Activated CD4-positive, alpha-beta memory T cell treated with anti-CD3 and anti-CD28 coated beads, Interleukin-2, amount 10 ng/mL, durations not matched to agents 7 days and 5 days (primary cell): ENCODE measurements at regions not wholly inside any gene's neighbourhood (a gene's known extent, or its start where the extent isn't known, plus 50 kb on each side); places are given as distances from the start of the nearest gene placed in this dataset.

Source experiments
- CTCF ChIA-PET: fragments of 350-600 bp; sonication (Branson Sonifier 250); formaldehyde crosslinking; loops from one replicate; lab custom pipeline; 2021; ENCODE audit warnings: antibody characterized with exemption, inconsistent platforms; lab: Charles Lee
- POLR2A ChIA-PET: fragments of 350-600 bp; sonication (Branson Sonifier 250); formaldehyde crosslinking; loops from one replicate; lab custom pipeline; 2021; ENCODE audit warnings: antibody characterized with exemption; lab: Charles Lee
- DNase-seq: peaks from one replicate; pipeline ENCODE4 v3.0.0-alpha.2; 2020
- H3K27ac Mint-ChIP-seq: one replicate; pipeline ENCODE4 v1.8.0; 2021; ENCODE audit warnings: mild to moderate bottlenecking, mixed read lengths
- H3K27me3 Mint-ChIP-seq: one replicate; pipeline ENCODE4 v1.8.0; 2021; ENCODE audit warnings: mixed read lengths
- H3K36me3 Mint-ChIP-seq: one replicate; pipeline ENCODE4 v1.8.0; 2021; ENCODE audit warnings: low read depth, mixed read lengths
- H3K4me1 Mint-ChIP-seq: one replicate; pipeline ENCODE4 v1.8.0; 2021; ENCODE audit warnings: mixed read lengths
- H3K4me3 Mint-ChIP-seq: one replicate; pipeline ENCODE4 v1.8.0; 2021; ENCODE audit warnings: mild to moderate bottlenecking, mixed read lengths
- H3K9me3 Mint-ChIP-seq: one replicate; pipeline ENCODE4 v1.8.0; 2021; ENCODE audit warnings: mixed read lengths

DNA sequence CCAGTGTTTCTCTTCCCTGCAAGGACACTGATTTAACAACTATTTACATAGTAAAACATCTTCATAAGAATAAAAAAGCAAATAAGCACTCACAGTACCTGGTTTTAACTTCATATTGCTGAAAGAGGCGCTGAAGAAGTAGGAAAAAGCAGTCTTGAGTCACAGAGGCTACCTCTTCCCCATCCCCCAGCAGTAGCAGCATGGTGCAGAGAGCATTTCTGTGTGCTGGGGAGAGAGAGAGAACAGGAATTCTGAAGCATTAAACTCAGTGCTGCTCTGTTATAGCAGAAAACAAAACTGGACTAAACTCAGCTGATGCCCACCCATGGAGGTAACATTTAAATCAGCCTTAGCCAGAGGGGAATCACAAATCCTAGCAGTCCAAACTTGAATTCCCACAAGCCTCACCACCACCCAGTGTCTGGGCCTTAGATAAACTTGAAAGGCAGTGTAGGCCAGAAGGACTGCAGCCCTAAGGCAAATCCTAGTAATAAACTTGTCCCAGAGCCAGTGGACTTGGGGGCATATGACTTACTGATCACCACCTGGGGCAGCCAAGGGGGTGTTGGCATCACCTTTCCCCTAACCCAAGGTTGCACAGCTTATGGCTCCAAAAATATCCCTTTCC lies 321.8 kb upstream of the CWC22 start:
- Mint-ChIP-seq H3K9me3 (no peaks in the 10 kb centered on the region), H3K27ac (no peak overlapping the region), H3K27me3 (no peaks in the 10 kb centered on the region), H3K4me1 (no peaks in the 10 kb centered on the region), H3K4me3 (no peak overlapping the region), H3K36me3 (no peaks in the 10 kb centered on the region)
- ChIA-PET POLR2A (no interaction called here), CTCF (no interaction called here)
- DNase-seq = no peak

DNA sequence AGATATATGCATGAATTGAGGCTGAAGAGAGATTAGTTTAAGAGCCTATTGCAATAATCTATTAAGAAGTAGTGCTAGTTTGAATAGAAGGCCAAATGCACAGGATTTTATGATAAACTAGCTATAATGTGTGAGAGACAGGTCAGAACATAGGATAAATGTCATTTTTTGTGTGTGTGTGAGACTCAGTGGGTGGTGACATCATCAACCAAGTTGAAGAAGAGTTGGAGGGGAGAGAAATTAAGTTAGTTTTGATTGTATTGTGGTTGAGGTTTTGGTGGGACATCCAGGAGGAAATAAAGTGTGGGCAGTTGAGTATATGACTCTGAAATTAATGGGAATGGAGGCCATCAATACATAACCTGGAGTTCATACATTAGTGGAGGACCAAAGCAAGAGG lies 320.1 kb upstream of the CWC22 start:
- Mint-ChIP-seq H3K27me3 (no peaks in the 10 kb centered on the region), H3K36me3 (no peaks in the 10 kb centered on the region), H3K4me3 (no peak overlapping the region), H3K4me1 (no peaks in the 10 kb centered on the region), H3K9me3 (no peaks in the 10 kb centered on the region), H3K27ac (no peak overlapping the region)
- POLR2A ChIA-PET = no interaction called here
- no peak for DNase-seq
- CTCF ChIA-PET = no interaction called here

DNA sequence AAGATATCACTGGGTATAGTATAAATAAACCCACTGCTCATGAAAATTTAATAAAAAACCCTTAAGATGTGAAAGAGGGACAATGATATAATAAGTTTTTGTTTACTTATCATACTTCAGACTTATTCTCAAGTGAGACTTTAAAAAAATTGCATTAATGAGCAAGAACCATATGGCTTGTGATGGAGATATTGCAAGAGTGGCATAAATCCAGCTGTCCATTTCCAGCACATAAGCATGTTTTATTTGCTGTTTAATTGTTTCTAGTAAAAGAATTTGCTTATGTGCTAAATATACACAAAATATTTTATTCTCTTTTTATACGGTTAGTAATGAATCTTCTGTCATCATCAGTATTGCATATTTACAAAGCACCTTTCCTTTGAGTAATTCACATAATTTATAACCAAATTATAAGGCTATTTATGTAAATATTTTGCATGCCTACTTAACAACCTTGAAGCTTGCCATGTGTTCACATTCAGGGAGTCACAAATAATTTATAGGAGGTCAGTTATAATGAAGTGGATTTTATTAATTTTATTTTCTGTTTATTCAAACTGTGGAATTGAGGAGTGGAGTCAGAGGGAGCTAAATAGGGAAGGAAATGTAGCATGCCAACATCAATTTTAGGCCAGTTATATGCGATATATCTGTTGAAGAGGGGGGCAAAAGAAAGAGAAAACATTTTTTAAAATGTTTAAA lies 318.5 kb upstream of the CWC22 start:
- POLR2A ChIA-PET = no interaction called here
- no peak for DNase-seq
- Mint-ChIP-seq H3K9me3 (no peaks in the 10 kb centered on the region), H3K36me3 (no peaks in the 10 kb centered on the region), H3K27ac (no peak overlapping the region), H3K27me3 (no peaks in the 10 kb centered on the region), H3K4me1 (no peaks in the 10 kb centered on the region), H3K4me3 (no peak overlapping the region)
- CTCF ChIA-PET = no interaction called here

GRCh38 chr2:180324182-180324581 lies 317.1 kb upstream of the CWC22 start:
- Mint-ChIP-seq H3K4me1 (no peaks in the 10 kb centered on the region), H3K36me3 (no peaks in the 10 kb centered on the region), H3K27me3 (no peaks in the 10 kb centered on the region), H3K4me3 (no peak overlapping the region), H3K9me3 (no peaks in the 10 kb centered on the region), H3K27ac (no peak overlapping the region)
- no peak for DNase-seq
- ChIA-PET POLR2A (no interaction called here), CTCF (no interaction called here)

GRCh38 chr2:180322781-180323180 lies 315.7 kb upstream of the CWC22 start:
- Mint-ChIP-seq H3K27ac (no peak overlapping the region), H3K27me3 (no peaks in the 10 kb centered on the region), H3K4me3 (no peak overlapping the region), H3K4me1 (no peaks in the 10 kb centered on the region), H3K9me3 (no peaks in the 10 kb centered on the region), H3K36me3 (no peaks in the 10 kb centered on the region)
- no peak for DNase-seq
- POLR2A ChIA-PET = no interaction called here
- CTCF ChIA-PET = no interaction called here

DNA sequence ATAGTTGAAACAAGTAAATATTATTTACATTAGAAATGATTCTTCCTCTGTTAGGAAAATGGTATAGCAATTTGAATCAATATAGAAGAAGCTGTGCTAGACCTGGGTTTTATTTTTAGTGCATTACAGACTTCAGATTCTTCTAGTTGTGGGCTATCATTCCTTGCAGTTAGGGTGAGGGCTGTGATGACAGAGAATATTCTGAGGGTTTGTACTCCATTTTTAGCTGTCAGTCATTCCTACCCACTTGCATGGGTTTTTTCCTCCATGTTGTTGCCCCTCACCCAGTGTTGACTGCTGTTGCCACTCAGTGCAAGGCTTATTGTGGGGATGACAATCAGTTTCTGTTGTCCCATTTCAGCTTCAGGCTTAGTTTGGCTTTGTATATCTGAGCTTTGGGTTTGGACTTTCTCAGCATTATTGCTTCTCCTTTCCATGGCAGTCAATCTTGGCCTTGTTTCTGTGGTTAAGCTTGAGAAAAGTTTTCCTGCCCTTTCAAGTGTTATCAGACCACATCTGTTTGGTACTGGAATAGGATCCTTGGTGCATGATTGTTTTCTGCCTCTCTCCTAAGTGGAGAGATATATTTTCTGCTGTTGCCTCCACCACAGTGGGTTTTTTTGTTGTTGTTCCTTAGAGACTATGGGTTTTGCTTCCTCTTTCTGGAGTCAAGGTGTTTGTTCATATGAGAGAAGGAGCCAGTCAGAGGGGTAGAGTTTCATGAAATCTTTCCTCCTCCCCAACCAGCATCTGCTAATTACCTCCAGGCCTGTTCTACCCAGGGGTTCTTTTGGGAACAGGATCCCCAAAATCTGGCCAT lies 312.7 kb upstream of the CWC22 start:
- H3K27ac Mint-ChIP-seq = no peak overlapping the region
- ChIA-PET POLR2A (no interaction called here), CTCF (no interaction called here)
- H3K4me3 Mint-ChIP-seq = no peak overlapping the region
- no peaks in the 10 kb centered on the region for H3K27me3 Mint-ChIP-seq
- H3K4me1 Mint-ChIP-seq = no peaks in the 10 kb centered on the region
- H3K36me3 Mint-ChIP-seq = no peaks in the 10 kb centered on the region
- no peak for DNase-seq
- peaks cover 2% of the 10 kb centered on the region for H3K9me3 Mint-ChIP-seq

DNA sequence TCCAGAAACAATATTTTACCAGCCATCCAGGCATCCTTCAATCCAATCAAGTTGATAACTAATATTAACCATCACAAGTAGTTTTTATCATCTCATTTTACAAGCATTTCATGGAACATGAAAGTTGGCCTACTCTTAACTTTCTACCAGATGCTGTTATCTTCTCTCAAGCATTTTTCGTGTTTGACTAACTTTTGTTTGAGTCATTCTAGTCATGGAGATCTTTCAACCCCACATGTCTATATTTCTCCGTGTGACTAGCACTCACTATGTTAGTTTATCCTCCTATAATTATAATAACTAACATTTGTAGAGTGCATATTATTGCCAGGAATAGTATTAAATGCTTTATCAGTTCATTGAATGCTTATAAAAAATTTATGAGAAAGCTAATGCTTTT lies 307.0 kb upstream of the CWC22 start:
- Mint-ChIP-seq H3K4me3 (no peak overlapping the region), H3K4me1 (no peaks in the 10 kb centered on the region), H3K9me3 (peaks cover 2% of the 10 kb centered on the region), H3K36me3 (no peaks in the 10 kb centered on the region), H3K27me3 (no peaks in the 10 kb centered on the region), H3K27ac (no peak overlapping the region)
- POLR2A ChIA-PET = no interaction called here
- DNase-seq = no peak
- CTCF ChIA-PET = no interaction called here

DNA sequence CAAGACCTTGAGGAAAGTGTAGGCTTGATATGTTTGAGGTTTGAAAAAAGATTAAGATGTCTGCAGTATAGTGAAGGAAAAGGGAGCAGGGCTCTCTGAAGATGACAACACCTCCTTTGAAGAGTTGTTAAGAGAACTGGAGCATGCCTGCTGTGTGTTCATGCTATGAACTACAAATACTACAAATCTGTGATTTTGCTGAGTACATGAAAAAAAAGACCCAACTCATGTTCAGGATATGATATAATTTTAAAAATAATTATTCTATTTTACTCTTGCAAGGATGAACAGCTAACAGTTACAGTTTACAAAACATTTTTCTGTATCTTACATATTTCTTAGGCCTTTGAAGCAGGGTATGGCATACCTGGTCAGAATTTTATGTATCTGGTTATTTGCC lies 305.4 kb upstream of the CWC22 start:
- CTCF ChIA-PET = no interaction called here
- Mint-ChIP-seq H3K4me1 (no peaks in the 10 kb centered on the region), H3K4me3 (no peak overlapping the region), H3K36me3 (no peaks in the 10 kb centered on the region), H3K27me3 (no peaks in the 10 kb centered on the region), H3K27ac (no peak overlapping the region), H3K9me3 (peaks cover 2% of the 10 kb centered on the region)
- no peak for DNase-seq
- POLR2A ChIA-PET = no interaction called here

DNA sequence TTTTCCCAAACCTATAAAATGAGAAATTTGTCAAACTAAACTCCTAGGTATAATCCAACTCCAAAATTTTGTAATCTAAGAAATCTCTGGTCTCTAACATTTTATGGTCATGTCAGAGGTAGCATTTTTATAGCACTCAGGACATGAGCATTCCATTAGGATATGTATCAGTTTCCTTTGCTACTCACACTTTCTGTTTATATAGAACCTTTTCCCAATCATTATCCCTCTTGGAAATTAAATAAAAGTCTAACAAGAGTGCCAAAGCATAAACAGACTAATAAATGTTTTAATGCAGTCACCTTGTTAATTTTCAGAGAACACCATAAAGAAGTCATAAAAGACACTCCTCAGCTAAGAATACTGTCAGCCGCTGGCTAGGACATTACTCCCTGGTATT lies 300.0 kb upstream of the CWC22 start:
- no peak for DNase-seq
- H3K4me1 Mint-ChIP-seq = no peaks in the 10 kb centered on the region
- H3K4me3 Mint-ChIP-seq = no peak overlapping the region
- H3K36me3 Mint-ChIP-seq = no peaks in the 10 kb centered on the region
- ChIA-PET POLR2A (no interaction called here), CTCF (no interaction called here)
- no peaks in the 10 kb centered on the region for H3K9me3 Mint-ChIP-seq
- no peak overlapping the region for H3K27ac Mint-ChIP-seq
- H3K27me3 Mint-ChIP-seq = no peaks in the 10 kb centered on the region

GRCh38 chr2:180306346-180306745 lies 299.2 kb upstream of the CWC22 start:
- Mint-ChIP-seq H3K4me1 (no peaks in the 10 kb centered on the region), H3K4me3 (no peak overlapping the region), H3K36me3 (no peaks in the 10 kb centered on the region), H3K27ac (no peak overlapping the region), H3K27me3 (no peaks in the 10 kb centered on the region), H3K9me3 (no peaks in the 10 kb centered on the region)
- ChIA-PET POLR2A (no interaction called here), CTCF (no interaction called here)
- no peak for DNase-seq

- H3K4me3 Mint-ChIP-seq = no peak overlapping the region
- ChIA-PET CTCF (no interaction called here), POLR2A (no interaction called here)
- no peaks in the 10 kb centered on the region for H3K27me3 Mint-ChIP-seq
- H3K27ac Mint-ChIP-seq = no peak overlapping the region
- no peaks in the 10 kb centered on the region for H3K9me3 Mint-ChIP-seq
- no peak for DNase-seq
- no peaks in the 10 kb centered on the region for H3K36me3 Mint-ChIP-seq
- H3K4me1 Mint-ChIP-seq = no peaks in the 10 kb centered on the region
Observed at GRCh38 chr2:180291552-180292421, 284.7 kb upstream of the CWC22 start.

- no peak overlapping the region for H3K27ac Mint-ChIP-seq
- no peaks in the 10 kb centered on the region for H3K9me3 Mint-ChIP-seq
- no peak overlapping the region for H3K4me3 Mint-ChIP-seq
- ChIA-PET POLR2A (no interaction called here), CTCF (no interaction called here)
- no peaks in the 10 kb centered on the region for H3K4me1 Mint-ChIP-seq
- no peaks in the 10 kb centered on the region for H3K27me3 Mint-ChIP-seq
- DNase-seq = no peak
- no peaks in the 10 kb centered on the region for H3K36me3 Mint-ChIP-seq
Observed at GRCh38 chr2:180291060-180291459, 284.0 kb upstream of the CWC22 start.

DNA sequence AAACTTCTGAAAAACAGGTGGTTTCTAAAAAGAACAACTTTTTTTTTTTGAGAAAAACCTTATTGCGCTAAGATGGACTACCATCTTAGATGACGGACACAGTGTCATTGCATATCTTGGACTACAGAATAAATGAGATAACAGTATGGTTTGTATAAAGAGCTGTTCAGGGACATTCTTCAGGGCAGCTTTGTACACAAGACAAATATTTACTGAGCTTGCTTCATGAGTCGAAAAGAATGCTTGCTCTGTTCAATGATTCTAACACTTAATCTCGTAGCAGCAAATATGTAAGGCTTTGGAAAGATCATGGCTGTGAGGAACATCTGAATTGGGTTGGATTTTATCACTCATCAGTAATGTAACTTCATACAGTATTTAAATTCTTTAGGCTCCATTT lies 282.5 kb upstream of the CWC22 start:
- ChIA-PET POLR2A (no interaction called here), CTCF (no interaction called here)
- no peak for DNase-seq
- Mint-ChIP-seq H3K27me3 (no peaks in the 10 kb centered on the region), H3K27ac (no peak overlapping the region), H3K4me3 (no peak overlapping the region), H3K36me3 (no peaks in the 10 kb centered on the region), H3K4me1 (no peaks in the 10 kb centered on the region), H3K9me3 (no peaks in the 10 kb centered on the region)
